K562 (cell line): ENCODE measurements at regions not wholly inside any gene's neighbourhood (a gene's known extent, or its start where the extent isn't known, plus 50 kb on each side); places are given as distances from the start of the nearest gene placed in this dataset.

ENCODE experiments used
- PTBP1 ChIP-seq: fragments of 200-400 bp; formaldehyde crosslinking; IDR thresholded peaks from 2 replicates; pipeline ENCODE4 v1.6.1; 2017; ENCODE audit warnings: low read depth, low read length
- RFX1 ChIP-seq: fragments of 450-650 bp; IDR thresholded peaks from 2 replicates; pipeline ENCODE4 v1.6.1; 2016; ENCODE audit warnings: mild to moderate bottlenecking, moderate library complexity
- ZNF41 ChIP-seq: fragments of 250-450 bp; sonication (Bioruptor Pico); conservative IDR thresholded peaks from 2 replicates; pipeline ENCODE4 v1.4.0; 2020; ENCODE audit warnings: mild to moderate bottlenecking
- ZNF696 ChIP-seq: fragments of 250-450 bp; sonication (Bioruptor Pico); conservative IDR thresholded peaks from 2 replicates; pipeline ENCODE4 v1.4.0; 2020; ENCODE audit warnings: mild to moderate bottlenecking, moderate library complexity
- TF ChIP-seq, protein P1 (sequence below): fragments of 450-650 bp; formaldehyde crosslinking; IDR thresholded peaks from 2 replicates; pipeline ENCODE4 v1.4.0; 2020; ENCODE audit warnings: mild to moderate bottlenecking, moderate library complexity

- TF ChIP-seq, protein P1, sequence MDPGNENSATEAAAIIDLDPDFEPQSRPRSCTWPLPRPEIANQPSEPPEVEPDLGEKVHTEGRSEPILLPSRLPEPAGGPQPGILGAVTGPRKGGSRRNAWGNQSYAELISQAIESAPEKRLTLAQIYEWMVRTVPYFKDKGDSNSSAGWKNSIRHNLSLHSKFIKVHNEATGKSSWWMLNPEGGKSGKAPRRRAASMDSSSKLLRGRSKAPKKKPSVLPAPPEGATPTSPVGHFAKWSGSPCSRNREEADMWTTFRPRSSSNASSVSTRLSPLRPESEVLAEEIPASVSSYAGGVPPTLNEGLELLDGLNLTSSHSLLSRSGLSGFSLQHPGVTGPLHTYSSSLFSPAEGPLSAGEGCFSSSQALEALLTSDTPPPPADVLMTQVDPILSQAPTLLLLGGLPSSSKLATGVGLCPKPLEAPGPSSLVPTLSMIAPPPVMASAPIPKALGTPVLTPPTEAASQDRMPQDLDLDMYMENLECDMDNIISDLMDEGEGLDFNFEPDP = no peak
- TF ChIP-seq ZNF41 (CRISPR knock-in tag) = no peak
- TF ChIP-seq PTBP1 = no peak
- no peak for TF ChIP-seq RFX1
- no peak for TF ChIP-seq ZNF696
These were observed 56.7 kb upstream of the CXCL14 start for GRCh38 chr5:135635451-135635850.
